GM12891 (cell line): ENCODE measurements at regions not wholly inside any gene's neighbourhood (a gene's known extent, or its start where the extent isn't known, plus 50 kb on each side); places are given as distances from the start of the nearest gene placed in this dataset.

Experiments
- DNase-seq: peaks from one replicate; pipeline ENCODE4 v3.0.0; 2011; ENCODE audit warnings: low spot score; ENCODE audit not compliant: insufficient read length
- FAIRE-seq: peaks from 2 replicates; lab custom pipeline; 2011; peaks lifted over from hg19 to GRCh38; lab: Jason Lieb, UNC
- PAX5 ChIP-seq: IDR thresholded peaks from 2 replicates; pipeline ENCODE4 v1.6.1; 2011; ENCODE audit warnings: low read length, moderate library complexity, mild to moderate bottlenecking; ENCODE audit not compliant: insufficient read depth, severe bottlenecking
- POLR2A ChIP-seq: IDR thresholded peaks from 2 replicates; pipeline ENCODE4 v1.6.1; 2011; ENCODE audit warnings: low read depth, low read length, control low read depth
- POLR2AphosphoS5 ChIP-seq: IDR thresholded peaks from 2 replicates; pipeline ENCODE4 v1.6.1; 2011; ENCODE audit warnings: low read depth, low read length, control low read depth
- POU2F2 ChIP-seq: IDR thresholded peaks from 2 replicates; pipeline ENCODE4 v1.6.1; 2011; ENCODE audit warnings: low read depth, mild to moderate bottlenecking, control low read depth, low read length, moderate library complexity
- SPI1 ChIP-seq: IDR thresholded peaks from 2 replicates; pipeline ENCODE4 v1.6.1; 2011; ENCODE audit warnings: low read depth, low read length, control low read depth
- TAF1 ChIP-seq: IDR thresholded peaks from 2 replicates; pipeline ENCODE4 v1.6.1; 2011; ENCODE audit warnings: low read depth, low read length, control low read depth

DNA sequence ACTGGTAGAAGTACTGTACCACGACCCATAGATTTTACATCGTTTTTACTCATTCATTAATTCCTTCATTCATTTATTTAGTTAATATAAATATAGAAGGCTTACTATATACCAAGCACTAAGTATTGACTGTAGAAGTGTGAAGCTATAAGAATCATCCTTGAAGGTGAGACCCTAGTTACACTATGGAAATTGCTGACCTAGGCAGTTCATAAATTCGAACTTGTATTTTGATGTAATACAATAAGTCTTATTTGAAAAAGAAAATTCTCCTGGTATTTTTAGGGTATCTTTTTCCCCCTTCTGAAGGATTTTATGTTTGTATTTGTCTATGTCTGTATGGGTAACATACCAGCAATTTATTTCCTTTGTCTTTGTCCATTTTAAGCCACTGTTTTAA is 220.1 kb upstream of the DMAC1 start:
- DNase-seq (no peak), FAIRE-seq (no peak)
- no peak for TF ChIP-seq PAX5

DNA sequence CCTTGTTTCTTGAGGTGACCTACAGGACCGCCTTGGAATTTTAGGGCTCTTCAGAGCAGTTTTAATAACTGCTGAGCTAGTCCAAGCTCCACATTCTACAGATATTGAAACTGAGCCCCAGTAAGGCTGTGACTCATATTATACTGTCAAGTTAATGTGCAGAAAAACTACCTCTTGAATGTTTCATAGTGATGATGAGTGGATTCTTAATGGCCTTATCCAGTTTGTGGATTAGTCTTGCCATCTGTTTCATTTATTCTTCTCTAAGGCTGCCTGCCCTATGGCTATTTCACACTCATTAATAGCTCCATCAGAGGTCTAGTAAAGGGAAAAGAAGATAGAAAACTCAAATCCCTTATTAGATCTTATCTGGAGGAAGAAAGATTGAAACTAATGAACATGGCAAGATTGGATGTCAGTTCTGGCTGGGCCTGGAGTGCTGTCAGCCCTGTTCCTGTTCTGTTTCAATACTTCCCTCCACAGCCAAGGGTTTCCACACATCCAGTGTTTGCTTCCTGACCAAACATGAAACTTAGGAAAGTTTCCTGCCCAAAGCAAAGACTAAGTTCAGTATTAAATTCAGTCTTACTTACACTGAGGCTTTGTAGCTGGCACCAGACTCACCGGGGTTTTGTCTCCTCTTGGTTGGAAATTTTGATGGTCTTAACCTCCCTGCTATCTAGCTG is 215.6 kb upstream of the DMAC1 start:
- no peak for TF ChIP-seq TAF1
- TF ChIP-seq POU2F2, result no peak
- TF ChIP-seq POLR2AphosphoS5, result no peak
- TF ChIP-seq SPI1, result no peak
- no peak for TF ChIP-seq PAX5
- no peak for TF ChIP-seq POLR2A
- DNase-seq (no peak), FAIRE-seq (no peak)

DNA sequence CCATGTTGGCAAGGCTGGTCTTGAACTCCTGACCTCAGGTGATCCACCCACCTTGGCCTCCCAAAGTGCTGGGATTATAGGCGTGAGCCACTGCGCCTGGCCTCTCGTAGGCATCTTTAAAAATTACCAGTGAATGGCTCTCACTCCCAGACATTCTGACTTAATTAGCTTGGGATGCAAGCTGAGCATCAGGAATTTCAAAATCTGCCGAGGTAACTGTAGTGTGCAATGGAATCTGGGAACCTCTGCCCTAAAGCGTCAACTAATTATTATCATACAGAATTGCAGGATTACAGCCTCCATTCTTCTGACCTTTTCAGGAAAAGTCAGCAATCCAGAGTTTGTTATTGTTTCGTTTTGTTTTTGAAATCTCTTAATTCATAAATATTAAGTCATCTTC is 213.4 kb upstream of the DMAC1 start:
- TF ChIP-seq TAF1 (no peak), SPI1 (no peak), PAX5 (no peak), POU2F2 (no peak), POLR2A (no peak), POLR2AphosphoS5 (no peak)
- FAIRE-seq, result no peak
- DNase-seq, result no peak

DNA sequence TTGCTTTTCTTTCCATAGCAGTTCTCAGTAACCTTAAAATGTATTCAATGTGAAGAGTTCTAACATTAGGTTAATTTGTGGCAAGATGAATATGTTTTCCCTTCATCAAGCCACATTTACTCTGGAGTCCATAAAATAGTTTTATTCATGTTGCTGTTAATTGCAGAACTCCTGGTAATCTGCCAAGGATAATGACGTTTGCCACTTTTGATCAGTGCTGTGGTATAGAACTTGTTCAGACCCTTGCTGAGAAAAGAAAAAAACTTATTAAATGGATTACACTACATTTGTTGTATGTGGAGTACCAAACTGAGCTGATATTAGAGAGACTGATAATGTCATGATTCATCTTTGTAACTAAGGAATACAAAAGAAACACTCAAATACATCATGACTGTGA is 212.4 kb upstream of the DMAC1 start:
- FAIRE-seq (no peak), DNase-seq (no peak)
- TF ChIP-seq PAX5, result no peak
- TF ChIP-seq TAF1, result no peak
- no peak for TF ChIP-seq SPI1
- TF ChIP-seq POLR2A, result no peak
- no peak for TF ChIP-seq POU2F2
- no peak for TF ChIP-seq POLR2AphosphoS5

DNA sequence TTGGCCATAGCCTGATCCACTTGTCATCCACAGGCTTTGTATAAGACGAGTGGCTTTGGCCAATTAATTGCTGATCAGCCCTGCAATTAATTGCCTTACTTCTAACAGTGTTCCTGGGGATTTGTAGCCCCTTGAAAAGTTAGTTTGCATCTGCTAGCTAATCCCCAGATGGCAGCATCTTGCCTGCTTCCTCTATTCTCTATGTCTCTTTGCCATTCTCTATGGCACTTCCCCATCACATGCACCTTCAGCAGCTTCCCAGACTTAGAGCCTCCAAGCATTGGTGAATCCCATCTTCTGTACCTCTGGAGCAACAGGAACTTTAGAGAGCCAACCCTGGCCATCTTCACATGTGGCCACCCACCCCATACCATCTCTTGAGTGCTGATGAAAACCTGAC is 197.0 kb upstream of the DMAC1 start:
- FAIRE-seq (no peak), DNase-seq (no peak)
- TF ChIP-seq POLR2A (no peak), PAX5 (no peak), POLR2AphosphoS5 (no peak), POU2F2 (no peak), SPI1 (no peak), TAF1 (no peak)

DNA sequence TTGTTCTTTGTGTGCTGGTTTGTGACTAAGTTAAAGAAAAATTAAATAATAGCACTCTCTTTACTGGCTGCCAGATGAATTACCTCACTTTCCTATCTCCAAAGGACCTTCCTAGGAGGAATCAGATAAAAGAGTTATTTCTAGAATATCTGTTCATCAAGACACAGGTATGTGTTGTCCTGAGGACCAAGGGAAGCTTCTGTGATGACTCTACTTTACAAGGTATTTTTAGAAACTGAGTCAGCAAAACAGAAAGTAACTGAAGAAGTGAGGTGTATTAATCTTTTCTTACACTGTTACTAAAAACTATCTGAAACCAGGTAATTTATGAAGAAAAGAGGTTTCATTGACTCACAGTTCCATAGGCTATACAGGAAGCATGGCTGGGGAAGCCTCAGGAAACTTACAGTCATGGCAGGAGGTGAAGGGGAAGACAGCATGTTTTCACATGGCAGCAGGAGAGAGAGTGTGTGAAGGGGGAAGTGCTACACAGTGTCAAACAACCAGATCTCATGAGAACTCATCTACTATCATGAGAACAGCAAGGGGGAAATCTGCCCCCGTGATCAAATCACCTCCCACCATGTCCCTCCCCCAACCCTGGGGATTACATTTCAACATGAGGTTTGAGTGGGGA is 189.2 kb upstream of the DMAC1 start:
- TF ChIP-seq POLR2AphosphoS5 (no peak), POU2F2 (no peak), PAX5 (no peak), POLR2A (no peak), SPI1 (no peak), TAF1 (no peak)
- DNase-seq (no peak), FAIRE-seq (no peak)

DNA sequence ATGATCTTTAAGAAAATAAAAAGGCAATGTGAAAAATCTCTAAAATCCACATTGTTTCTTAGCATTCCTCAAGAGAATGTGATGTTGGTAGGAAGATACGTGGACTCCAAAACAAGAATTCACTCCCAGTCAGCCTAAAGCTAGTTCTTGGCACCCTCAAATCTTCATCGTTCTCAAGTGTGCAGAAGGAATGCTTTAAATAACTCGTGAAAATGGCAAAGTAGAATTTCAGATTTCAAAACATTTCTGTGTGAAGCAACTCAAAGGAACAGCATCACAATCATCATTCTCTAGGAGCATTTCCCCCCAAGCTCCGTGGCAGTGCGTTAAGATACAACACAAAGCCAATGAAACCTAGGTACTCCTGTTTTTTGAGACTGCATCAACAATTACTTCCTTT is 185.1 kb upstream of the DMAC1 start:
- FAIRE-seq, result no peak
- TF ChIP-seq POLR2AphosphoS5 (no peak), POU2F2 (no peak), PAX5 (no peak), SPI1 (no peak)

DNA sequence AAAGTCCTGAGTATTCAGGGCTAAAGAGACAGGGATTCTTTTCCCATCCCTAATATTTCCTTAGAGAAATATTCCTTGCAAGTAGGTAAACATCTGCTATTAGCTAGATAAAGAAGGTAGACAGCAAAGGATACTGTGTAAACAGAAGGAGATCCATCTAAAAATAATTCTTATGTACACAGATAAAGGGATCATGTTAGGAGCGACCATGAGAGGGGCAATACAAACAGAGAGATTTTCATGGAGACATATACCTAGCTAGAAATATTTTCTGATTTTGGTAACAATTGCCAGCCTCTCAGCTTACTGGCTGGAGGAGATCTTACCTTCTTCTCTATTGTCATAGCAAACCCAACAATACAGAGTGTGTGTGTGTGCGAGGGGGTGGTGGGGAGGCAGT is 184.6 kb upstream of the DMAC1 start:
- no peak for TF ChIP-seq POLR2AphosphoS5
- TF ChIP-seq SPI1, result no peak
- no peak for TF ChIP-seq TAF1
- no peak for TF ChIP-seq PAX5
- TF ChIP-seq POU2F2, result no peak
- no peak for TF ChIP-seq POLR2A
- FAIRE-seq (no peak), DNase-seq (no peak)

More for the DNA sequence above, 185.1 kb upstream of the DMAC1 start:
- DNase-seq, result no peak

DNA sequence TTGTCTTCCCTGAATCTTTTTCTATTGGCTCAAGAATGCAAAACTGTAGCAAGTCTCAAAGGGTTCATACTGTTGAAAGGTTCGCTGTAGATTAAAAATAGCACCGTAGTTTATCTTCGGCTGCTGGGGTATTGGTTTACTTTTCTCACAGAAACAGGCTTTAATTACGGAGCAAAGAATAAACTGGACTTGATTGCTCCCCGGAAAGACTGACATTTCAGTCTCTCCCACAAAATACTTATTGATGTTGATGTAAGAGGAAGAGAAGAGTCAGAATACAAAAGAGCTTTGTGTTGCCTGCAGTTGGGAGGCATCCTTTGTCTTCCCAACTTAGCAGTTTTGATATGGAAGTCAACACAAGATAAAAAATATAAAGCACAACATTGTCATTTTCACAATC is 183.9 kb upstream of the DMAC1 start:
- DNase-seq (no peak), FAIRE-seq (no peak)
- TF ChIP-seq POU2F2 (no peak), TAF1 (no peak), POLR2A (no peak), SPI1 (no peak), PAX5 (no peak), POLR2AphosphoS5 (no peak)

DNA sequence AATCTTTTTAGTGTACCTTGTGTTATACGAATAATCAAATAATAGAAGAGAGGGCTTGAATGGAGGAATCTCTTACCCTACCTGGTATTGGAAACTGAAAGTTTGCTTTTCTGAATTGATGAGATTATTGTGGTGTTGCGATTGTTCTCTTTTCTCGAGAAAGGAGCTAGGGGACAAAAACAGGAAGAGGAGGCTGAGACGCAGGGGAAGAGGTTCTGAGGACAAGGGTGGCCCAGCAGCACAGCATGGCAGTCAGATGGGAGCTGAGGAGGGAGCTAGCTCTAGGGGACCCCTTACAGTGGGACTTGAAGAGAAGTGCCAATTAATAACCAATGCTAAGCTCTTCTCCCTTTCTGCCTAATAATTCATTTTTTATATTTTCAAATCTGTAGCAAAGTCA is 183.3 kb upstream of the DMAC1 start:
- TF ChIP-seq POLR2A (no peak), POU2F2 (no peak), SPI1 (no peak), PAX5 (no peak), TAF1 (no peak), POLR2AphosphoS5 (no peak)
- DNase-seq (no peak), FAIRE-seq (no peak)
